Fibroblast of gingiva (primary cell): ENCODE measurements at regions not wholly inside any gene's neighbourhood (a gene's known extent, or its start where the extent isn't known, plus 50 kb on each side); places are given as distances from the start of the nearest gene placed in this dataset.
A peak's percentile ranks its signal among the peaks of the same experiment; 100 is the strongest.

Source experiments
- DNase-seq: peaks from one replicate; pipeline ENCODE4 v3.0.0-alpha.2; 2011; ENCODE audit warnings: low read depth

GRCh38 chr10:94043431-94043990 is 49.8 kb downstream of the PLCE1 start:
- no peak for DNase-seq

GRCh38 chr10:94046098-94046497 is 52.4 kb downstream of the PLCE1 start:
- DNase-seq, result no peak

- DNase-seq, result no peak
These were observed 53.6 kb downstream of the PLCE1 start for GRCh38 chr10:94047293-94047692.

- no peak for DNase-seq
These were observed 56.2 kb downstream of the PLCE1 start for GRCh38 chr10:94049911-94050310.

GRCh38 chr10:94052281-94052680 is 58.5 kb downstream of the PLCE1 start:
- DNase-seq, result no peak

GRCh38 chr10:94052866-94053791 is 59.4 kb downstream of the PLCE1 start:
- DNase-seq, result no peak

GRCh38 chr10:94059178-94059883 is 65.6 kb downstream of the PLCE1 start:
- no peak for DNase-seq

GRCh38 chr10:94061026-94061425 is 67.3 kb downstream of the PLCE1 start:
- DNase-seq, result no peak

- peak; percentile 5 for DNase-seq
These were observed 68.9 kb downstream of the PLCE1 start for GRCh38 chr10:94062611-94063010.

- peak; percentile 27 for DNase-seq
These were observed 71.6 kb downstream of the PLCE1 start for GRCh38 chr10:94065362-94065761.

- DNase-seq, result no peak
These were observed 72.1 kb downstream of the PLCE1 start for GRCh38 chr10:94065787-94066186.

- peak; percentile 29 for DNase-seq
These were observed 72.7 kb downstream of the PLCE1 start for GRCh38 chr10:94066411-94066810.

GRCh38 chr10:94069884-94070283 is 76.2 kb downstream of the PLCE1 start:
- DNase-seq, result no peak

- no peak for DNase-seq
These were observed 80.7 kb downstream of the PLCE1 start for GRCh38 chr10:94074462-94074861.

GRCh38 chr10:94075506-94075905 is 81.8 kb downstream of the PLCE1 start:
- no peak for DNase-seq

GRCh38 chr10:94076325-94076841 is 82.7 kb downstream of the PLCE1 start:
- peak; percentile 69 for DNase-seq

- DNase-seq, result no peak
These were observed 83.3 kb downstream of the PLCE1 start for GRCh38 chr10:94077042-94077441.

GRCh38 chr10:94080108-94080507 is 86.4 kb downstream of the PLCE1 start:
- no peak for DNase-seq

GRCh38 chr10:94083662-94084265 is 90.0 kb downstream of the PLCE1 start:
- no peak for DNase-seq

GRCh38 chr10:94084344-94084743 is 90.6 kb downstream of the PLCE1 start:
- DNase-seq, result no peak

- DNase-seq, result no peak
These were observed 91.6 kb downstream of the PLCE1 start for GRCh38 chr10:94085288-94085687.

GRCh38 chr10:94085766-94086437 is 92.2 kb downstream of the PLCE1 start:
- no peak for DNase-seq
